NCI-H524 treated with DMSO at 0.1 percent for 48 hours (cell line): ENCODE measurements at regions not wholly inside any gene's neighbourhood (a gene's known extent, or its start where the extent isn't known, plus 50 kb on each side); places are given as distances from the start of the nearest gene placed in this dataset.

Source experiments
- DNase-seq: peaks from one replicate; lab custom pipeline; 2025; lab: John Stamatoyannopoulos, UW

DNA sequence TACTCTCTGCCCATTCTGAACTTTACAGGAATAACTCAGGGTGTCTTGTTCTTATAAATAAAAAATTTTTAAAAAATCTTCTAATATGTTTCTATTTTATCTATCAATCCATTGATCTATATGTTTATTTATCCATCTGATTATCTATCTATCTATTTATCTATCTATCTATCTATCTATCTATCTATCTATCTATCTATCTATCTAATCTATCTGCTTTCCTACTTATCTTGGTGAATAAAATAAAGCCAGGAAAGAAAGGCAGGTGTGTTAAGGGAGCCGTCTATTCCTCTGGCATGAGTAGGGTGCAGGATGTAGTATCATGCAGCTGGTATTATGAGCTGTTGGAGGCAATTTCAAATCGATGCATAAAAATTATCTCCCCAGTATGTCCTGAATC lies 153.0 kb downstream of the FOXA2 start:
- no peak for DNase-seq

DNA sequence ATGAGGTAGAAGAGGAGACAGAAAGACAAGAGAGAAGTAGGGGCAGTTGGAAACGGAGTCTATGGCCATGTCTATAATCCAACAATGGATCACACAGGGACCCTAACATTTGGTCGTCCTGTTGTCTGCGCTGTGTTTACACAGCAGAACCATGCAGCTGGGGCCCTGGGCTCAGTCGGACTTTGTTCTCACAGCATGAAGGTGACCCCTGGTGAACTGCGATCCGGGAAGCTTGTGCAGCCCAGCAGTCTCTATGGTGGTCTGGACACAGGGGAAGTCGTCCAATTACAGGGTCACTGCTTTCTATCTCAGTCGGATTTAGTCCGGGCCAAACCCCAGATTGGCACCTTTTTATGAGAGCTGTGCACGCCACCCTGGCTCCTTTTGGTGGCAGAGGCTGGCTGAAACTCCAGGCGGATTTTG lies 153.6 kb downstream of the FOXA2 start:
- no peak for DNase-seq

DNA sequence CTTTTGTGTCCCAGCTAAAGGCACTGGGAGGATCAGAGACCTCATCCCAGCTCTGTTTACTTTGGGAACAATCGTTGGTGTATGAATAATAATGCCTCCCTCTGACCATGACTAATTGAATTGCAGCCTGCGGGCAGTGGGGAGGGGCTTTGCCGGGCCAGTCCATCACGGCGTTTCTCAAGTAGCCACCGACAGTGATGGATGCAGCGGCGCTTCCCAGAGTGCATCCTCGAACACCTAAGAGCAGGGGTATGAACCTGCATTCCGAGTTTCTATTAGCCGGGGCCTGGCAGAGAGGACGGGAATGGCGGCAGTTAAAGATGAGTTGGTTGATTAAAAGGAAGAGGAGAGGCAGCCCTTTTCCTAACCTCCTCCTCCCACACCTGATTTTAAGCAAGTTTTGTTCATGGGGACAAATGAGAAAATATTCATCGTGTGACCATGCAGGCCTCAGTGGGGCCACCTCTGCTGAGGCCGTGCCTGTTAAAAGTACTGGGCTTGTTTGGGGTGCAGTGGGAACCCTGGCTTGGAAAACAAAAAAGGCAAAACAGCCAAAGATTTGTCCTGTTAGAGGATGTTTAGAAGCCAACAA lies 154.1 kb downstream of the FOXA2 start:
- no peak for DNase-seq

DNA sequence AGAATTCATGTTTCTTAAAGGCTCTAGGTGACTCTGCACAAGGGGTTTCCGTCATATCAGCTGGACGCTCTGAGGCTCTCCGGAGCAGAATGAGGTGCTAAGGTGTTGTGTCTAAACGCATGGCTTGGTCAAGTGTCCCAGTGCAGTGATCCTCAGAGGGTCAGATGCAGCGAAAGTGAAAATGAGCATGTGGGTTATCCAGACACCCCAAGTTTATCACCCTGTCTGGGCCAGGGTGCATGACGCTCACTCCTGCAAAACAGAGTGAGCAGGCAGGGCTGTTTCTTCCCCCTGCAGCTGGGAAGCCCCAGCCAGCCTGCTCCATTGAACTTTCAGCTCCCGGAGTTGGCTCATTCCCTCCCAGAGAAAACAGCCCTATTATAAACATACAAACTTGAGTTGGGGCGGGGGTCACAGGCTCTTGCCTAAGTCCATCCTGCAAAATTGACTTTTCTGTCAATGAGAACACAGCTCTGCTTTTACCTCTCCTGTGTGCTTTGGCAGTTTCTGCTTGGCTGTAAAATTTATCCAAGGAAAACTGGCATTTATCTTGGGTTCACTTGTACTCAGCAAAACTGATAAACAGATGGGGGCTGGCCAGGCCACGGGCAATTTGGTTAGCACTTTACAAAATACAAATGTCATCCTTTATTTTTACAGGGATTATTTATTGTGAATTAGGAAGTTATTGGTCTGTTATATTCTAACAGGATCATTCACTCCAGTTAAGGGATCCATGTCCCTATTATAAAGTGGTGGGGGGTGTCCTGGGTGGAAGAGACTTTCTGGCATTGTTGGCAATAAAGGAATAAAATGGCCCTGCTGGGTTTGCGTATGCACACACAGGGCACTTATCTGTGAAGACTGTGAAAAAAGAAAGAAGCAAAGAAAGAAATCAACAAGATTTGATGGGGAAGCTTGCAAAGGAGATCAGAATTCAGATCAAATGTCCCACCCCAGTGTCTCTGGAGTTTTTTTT lies 154.9 kb downstream of the FOXA2 start:
- DNase-seq = no peak

DNA sequence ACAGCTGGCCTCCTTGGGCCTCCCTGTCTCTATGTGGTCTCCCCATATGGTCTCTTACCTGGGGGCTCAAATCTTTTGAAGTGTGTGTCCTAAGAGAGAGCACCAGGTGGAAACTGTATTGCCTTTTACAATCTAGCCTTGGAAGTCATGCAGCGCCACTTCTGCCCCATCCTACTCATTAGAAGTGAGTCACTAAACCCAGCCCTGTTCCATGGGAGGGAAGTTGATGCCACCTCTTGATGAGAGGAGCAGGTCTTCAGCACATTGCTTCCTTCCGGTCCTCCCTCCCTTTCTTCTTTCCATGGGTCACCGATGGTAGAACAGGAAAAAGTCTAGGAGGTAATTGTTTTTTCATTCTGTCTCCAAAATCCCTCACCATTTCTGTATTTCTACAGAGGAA lies 156.3 kb downstream of the FOXA2 start:
- no peak for DNase-seq

DNA sequence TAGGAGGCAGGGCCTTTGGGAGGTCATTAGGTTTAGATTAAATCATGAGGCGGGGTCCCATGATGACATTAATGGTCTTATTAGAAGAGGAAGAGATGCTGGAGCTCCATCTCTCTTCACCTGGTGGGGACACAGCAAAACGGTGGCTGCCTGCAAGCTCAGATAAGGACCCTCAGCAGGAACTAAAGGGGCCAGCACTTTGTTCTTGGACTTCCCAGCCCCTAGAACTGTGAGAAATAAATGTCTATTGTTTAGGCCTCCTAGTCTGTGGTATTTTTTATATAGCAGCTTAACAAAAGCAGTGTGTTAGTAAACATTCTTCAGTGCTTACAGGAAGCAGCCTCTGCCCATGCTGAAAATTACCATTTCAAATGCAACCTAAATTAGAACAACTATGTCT lies 157.6 kb downstream of the FOXA2 start:
- DNase-seq = no peak

DNA sequence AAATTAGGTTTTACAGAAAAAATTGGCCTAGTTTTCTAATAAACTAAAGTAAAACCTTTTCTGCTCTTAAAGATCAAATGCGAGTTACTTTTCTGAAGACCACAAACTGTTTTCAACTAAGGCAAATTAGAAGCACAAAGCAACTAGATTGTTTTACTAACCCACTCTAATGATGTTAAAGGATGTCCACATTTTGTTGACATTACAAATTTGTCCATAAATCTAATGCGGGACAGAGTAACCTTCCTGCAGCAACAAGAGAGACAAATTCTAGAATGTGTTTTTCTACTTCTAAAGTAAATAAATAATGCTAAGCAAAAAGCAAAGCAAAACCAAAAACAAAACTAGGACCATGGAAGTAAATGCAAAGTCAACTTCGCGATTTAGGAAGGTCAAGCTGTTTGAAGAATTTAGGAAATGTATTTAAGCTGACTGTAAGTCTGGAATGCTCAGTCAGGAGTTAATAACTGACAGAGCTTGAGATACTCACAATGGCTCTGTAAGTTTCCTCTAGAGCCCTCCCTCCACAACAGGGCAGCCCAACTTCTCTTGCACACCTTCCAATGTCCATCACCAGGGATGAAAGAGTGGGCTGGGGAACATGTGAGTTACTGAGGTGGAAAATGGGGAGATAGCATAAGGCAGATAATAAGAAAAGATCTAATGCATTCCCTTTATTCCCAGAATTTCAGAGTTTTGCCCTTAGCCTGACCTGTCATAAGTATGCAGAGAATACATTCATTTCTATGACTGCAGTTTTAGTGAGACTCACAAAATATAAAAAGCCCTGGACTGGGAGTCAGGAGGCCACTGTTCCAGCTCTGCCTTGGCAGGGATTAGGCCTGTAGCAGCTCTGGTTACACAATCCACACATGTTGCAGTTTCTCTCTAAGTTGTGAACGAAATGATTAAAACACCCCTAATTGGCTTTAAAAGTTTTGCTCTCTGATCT lies 158.8 kb downstream of the FOXA2 start:
- no peak for DNase-seq

DNA sequence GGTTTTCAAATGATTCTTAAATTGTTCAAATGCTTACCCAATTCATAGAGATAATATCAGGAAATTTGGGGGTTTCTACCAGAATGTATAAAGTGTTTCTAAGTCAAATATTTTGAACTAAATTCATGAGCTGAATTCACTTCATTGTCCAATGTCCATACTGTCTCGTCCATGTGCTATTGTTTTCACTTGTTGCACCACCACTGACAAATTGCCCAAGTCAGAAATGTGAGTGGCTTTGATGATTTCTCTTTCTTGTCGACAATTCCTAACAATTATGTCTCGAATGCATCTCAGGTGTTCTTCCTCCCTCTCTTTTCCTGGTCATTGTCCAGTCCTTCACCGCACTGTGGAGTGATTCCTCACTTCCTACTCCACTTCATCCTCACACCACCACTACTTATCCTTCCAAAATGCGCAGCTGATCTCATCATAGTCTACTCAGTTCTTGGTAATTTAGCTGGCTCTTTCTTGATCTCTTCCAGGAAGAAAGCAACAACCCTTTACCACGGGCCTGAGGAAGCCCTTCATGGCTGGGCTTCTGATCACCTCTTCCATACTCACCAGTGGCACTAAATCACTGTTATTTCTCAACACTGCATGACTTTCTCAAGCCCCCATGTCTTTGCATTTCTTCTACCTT lies 161.1 kb downstream of the FOXA2 start:
- DNase-seq = no peak

DNA sequence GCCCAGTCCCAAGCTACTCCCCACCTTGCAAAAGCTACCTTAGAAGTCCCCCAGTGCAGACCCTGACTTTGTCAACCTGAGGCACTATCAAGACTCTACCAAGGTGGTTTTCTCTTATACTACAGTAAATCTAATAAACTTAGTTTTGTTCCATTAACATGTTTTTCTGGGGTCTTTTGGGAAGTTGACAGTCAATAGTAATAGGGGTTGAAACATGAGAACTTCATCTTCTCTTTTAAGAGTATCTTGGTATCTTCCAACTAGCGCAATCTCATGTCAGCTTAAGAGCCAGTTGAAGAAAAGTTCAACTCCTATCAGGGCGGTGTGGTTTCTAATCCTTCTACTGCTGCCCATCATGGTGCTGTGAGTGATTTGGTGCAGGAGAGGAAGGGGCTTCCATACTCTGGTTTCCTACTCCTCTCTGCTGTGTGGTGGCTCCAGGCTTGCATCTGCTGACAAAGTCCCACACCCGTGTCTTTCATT lies 164.2 kb downstream of the FOXA2 start:
- no peak for DNase-seq

DNA sequence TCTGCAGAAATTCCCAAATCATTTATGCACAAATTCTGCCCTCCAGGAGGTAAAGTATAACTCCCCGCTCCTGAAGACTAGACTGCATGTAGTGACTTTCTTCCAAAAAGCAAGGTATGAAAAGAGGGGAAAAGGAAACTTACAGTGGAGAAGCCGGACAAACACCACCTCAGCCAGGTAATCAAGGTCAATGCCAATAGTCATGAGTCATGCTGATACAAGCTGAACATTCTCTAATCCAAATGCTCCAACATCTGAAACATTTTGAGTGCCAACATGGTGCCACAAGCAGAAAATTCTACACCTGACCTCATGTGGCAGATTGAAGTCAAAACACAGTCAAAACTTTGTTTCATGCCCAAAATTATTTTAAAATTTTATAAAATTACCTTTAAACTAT lies 165.6 kb downstream of the FOXA2 start:
- DNase-seq = no peak

DNA sequence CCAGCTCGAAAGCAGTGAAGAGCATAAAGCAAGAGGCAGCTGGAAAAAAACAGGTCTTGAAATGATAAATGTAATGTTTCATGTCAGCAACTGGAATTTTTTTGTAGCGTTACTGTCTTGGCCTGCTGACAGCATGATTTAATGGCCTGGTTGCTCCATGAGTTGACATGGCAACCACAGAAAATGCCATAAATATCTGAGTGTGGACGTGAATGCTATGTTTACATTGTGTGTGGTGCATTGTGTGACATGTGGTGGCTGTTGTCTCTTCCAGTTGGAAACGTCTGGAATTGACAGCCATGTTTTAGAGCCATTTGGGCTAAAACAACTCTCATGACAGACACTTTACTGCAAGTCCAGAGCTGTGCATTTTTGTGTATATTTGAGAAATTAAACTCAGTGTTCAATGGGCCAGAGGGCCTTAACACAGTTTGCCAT lies 170.0 kb downstream of the FOXA2 start:
- no peak for DNase-seq

DNA sequence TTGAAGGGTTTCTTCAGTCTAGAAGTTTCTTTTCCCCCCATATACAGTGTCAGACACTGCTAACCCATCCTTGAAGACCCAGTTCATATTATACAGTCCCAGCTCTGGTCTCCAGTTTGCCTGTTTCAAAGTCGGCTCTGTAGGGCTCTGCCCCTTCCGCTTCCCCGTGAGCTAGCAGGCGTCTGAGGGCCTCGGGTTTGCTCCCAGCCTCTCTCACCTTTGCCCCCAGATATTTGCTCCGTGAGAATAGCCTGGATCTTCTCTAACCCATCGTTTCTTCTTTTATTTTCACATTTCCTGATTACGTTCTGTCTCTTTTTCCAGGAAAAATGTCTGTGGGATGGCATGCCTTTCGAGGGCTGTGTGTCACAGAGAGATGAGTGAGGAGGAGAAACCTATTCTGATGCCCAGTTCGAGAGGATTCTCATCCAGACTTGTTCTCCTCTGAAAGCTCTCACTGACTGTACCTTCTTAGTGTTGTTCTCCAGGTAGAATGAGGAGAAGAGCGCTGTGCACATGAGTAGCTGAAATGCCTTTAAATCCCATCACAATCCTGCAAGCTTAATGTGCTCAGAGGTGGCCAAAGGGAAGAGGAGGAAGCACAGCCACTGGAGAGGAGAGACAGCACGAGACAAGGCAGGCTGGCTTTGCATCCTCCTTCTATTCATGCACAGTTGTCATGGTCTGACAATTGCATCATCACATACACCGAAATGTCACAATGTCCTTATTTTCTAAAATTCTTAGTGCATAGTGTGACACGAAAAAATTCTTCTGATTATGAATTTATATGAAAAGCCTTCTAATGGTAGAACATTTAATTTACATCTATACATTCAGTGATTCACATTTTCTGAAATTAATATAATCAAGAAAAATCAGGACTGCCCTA lies 171.1 kb downstream of the FOXA2 start:
- no peak for DNase-seq

DNA sequence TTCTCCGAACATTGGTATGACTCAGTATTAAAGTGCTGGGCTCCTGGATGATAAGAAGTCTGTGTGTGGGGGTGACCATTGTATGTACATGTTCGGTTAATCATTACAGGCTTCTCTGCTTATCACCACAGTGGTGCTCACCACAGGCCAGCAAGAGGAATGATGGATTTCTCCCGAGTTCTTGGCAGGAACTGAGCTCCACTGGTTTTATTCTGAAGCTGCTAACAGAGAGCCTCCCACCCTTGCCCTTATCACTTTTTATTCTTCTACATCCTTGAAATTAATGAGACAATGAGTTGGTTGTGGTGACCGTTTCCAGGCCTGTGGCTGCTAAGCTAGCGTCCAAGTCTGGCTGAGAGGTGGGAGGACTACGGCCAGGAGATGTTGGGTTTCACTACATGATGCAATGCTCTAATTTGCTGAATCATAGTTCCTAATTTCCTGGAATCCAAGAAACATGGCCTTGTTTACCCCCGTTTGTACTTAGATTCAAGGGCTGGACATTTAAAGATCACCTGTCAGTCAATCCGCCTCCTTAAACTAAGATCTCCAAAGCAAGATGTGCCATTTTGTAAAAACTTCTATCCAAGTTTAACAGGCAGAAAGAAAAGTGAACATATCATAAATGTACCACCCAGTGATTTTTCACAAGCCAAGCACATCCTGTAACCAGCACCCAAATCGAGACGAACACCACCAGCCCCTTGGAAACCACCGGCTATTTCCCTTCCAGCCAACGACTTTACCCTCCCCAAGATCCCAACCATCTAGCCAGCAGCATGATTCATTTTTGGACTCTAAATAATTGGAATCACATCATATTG lies 172.5 kb downstream of the FOXA2 start:
- DNase-seq = no peak

DNA sequence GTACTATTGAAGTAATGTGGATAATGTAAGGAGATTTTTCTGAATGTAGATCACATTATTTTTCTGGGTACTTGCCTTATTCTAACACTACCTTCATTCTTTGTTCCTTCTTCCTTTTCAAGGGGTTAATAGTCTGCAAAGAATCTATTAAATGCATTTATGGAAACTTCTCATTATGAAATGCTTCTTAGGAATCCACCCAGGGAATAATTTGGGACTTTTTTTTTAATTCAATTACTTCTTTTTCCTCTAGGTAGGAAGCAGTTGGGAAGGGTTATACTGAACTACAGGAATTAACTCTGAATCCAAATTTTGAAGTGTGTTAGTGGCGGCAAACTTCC lies 173.1 kb downstream of the FOXA2 start:
- DNase-seq = no peak

DNA sequence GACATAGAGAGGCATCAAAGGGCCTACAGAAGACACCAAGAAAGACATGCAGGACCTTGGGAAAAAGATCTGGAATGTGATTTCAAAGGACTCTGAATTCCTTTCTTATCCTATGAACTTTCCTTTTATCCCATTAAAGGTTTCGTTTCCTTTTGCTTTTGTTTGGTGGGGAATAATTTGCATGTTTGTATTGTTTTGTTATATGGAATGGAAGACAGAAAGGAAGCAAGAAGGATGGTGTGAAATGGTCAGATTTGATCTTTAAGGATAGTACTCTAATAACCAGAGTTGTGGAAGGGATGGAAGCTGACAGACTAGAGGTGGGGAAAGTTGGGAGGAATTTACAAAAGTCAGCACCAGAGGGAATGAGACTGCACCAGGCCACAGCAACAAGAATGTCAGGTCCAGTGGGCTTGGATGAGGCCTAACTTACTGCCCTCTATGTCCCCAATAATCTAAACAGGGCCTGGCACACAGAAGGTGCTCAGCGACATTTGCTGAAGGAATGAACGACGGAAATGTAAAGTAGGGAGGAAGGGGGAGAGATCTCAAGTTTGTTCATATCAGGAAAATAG lies 173.7 kb downstream of the FOXA2 start:
- DNase-seq = no peak

DNA sequence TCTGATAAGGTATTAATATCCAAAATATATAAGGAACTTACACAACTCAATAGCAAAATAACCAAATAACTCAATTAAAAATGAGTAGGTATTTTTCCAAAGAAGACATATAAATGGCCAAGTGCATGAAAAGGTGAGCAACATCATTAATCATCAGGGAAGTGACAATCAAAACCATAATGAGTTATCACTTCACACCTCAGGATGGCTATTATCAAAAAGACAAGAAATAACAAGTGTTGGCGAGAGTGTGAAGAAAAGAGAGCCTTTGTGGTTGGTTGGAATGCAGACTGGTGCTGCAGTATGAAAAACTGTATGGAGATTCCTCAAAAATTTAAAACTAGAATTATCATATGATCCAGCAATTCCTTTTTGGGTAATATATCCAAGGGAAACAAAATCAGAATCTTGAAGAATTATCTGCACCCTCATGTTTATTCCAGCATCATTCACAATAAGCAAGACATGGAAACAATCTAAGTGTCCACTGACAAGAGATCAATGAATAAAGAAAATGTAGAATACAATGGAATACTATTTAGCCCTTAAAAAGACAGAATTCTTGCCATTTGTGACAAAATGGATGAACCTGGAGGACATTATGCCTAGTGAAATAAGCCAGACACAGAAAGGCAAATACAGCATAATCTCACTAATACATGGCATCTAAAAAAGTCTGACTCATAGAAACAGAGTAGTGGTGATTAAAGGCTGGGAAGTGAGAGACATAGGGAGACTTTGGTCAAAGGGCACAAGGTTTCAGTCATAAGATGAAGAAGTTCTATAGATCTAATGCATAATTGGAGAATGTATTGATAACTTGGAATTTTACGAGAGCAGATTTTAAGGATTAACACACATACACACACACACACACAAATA lies 175.6 kb downstream of the FOXA2 start:
- no peak for DNase-seq

DNA sequence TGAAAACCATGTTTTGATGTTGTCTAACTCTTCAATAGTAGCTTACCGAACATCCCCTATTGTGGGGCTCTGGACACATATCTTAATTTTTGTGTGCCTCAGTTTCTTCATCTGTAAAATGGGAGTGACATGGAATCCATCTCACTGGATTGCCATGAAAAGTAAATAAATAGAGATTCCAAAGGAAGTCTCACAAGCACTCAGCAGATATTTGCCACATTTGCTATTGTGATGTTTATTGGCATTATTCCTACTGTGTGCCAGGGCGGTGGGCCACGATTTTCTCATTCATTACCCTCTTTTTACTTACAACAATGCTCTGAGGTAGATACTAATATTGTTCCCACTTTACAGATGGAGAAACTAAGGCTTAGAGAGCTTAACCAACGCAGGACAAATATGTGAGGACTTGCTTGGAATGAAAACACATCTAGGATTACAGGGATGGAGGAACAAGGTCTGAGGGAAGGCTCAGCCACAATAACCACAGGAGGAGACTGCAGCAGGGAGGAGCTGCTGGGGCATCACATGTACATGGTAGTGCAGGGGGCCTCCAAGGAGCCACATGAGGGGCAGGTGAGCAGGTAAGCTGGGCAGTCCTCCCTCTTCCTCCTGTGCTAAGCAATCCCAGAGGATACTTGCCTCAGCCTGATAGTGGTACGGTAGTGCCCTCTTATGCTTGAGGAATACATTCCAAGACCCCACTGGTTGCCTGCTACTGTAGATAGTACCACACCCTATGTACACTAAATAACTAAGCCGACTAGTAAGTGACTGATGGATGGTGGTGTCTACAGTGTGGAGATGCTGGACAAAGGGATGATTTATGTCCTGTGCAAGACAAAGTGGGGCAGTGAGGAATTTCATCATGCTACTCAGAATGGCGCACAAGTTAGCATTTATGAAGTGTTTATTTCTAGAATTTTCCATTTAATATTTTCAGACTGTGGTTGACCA lies 176.9 kb downstream of the FOXA2 start:
- DNase-seq = no peak
